GM12878 (cell line): ENCODE measurements at regions not wholly inside any gene's neighbourhood (a gene's known extent, or its start where the extent isn't known, plus 50 kb on each side); places are given as distances from the start of the nearest gene placed in this dataset.

Experiments used
- ATAC-seq: fragments of 200-7000 bp; cut with Tn5 transposase; 3 replicates; pipeline ENCODE4 v1.9.1; 2020; ENCODE audit warnings: mild to moderate bottlenecking, moderate library complexity
- BruUV-seq: library from RNA; stranded (reverse); fragments of 400-500 nt; replicated peaks from 2 replicates; lab custom pipeline; 2021; lab: Mats Ljungman, UMichigan
- CTCF ChIA-PET: fragments of 300-600 bp; sonication (Branson Sonifier 250); formaldehyde crosslinking; extraction: SDS; loops from one replicate; lab custom pipeline; 2021; ENCODE audit warnings: inconsistent platforms; lab: Yijun Ruan, JAX
- POLR2A ChIA-PET: fragments of 350-600 bp; formaldehyde crosslinking; extraction: SDS; loops from one replicate; lab custom pipeline; 2021; ENCODE audit warnings: inconsistent platforms; lab: Charles Lee
- RAD21 ChIA-PET: fragments of 300-600 bp; sonication (Branson Sonifier 250); formaldehyde crosslinking; loops from one replicate; lab custom pipeline; 2023; ENCODE audit warnings: antibody characterized with exemption; ENCODE audit not compliant: unreplicated experiment; lab: Charles Lee
- SMC1A ChIA-PET: fragments of 300-600 bp; sonication (Branson Sonifier 250); formaldehyde crosslinking; loops from one replicate; lab custom pipeline; 2023; ENCODE audit not compliant: unreplicated experiment, uncharacterized antibody; lab: Charles Lee
- DNase-seq: peaks from one replicate; pipeline ENCODE4 v3.0.0-alpha.2; 2011; ENCODE audit warnings: low read depth, low spot score
- FAIRE-seq: peaks from 3 replicates; lab custom pipeline; 2011; peaks lifted over from hg19 to GRCh38; lab: Jason Lieb, UNC
- H2AFZ ChIP-seq: 2 replicates; pipeline ENCODE4 v1.6.0; 2011; ENCODE audit warnings: low read depth, low read length, control low read depth; ENCODE audit not compliant: control insufficient read depth
- H3K27ac ChIP-seq: 2 replicates; pipeline ENCODE4 v1.5.1; 2011; ENCODE audit warnings: control low read depth; ENCODE audit not compliant: control insufficient read depth, insufficient read depth
- H3K27me3 ChIP-seq, 2 experiments: replicated peaks in 1 of 2; 2 replicates each; pipeline versions ENCODE4 v1.6.0 to v1.6.1; 2011; ENCODE audit warnings: low read length in 1 of 2; ENCODE audit not compliant: control insufficient read depth in 2 of 2, insufficient read depth in 2 of 2
- H3K36me3 ChIP-seq, 2 experiments: 2 replicates each; pipeline ENCODE4 v1.5.1; 2011; ENCODE audit warnings: low read length in 1 of 2; ENCODE audit not compliant: control insufficient read depth in 2 of 2, insufficient read depth in 2 of 2
- H3K4me1 ChIP-seq: 2 replicates; pipeline ENCODE4 v1.6.1; 2011; ENCODE audit warnings: mild to moderate bottlenecking, low read length, moderate library complexity, mixed read lengths; ENCODE audit not compliant: control insufficient read depth, insufficient read depth
- H3K4me2 ChIP-seq: 2 replicates; pipeline ENCODE4 v1.6.0; 2011; ENCODE audit warnings: control low read depth; ENCODE audit not compliant: control insufficient read depth, insufficient read depth
- H3K4me3 ChIP-seq: fragments of 200-600 bp; sonication (generic); 2 replicates; pipeline ENCODE4 v1.5.1; 2016
- H3K79me2 ChIP-seq: 2 replicates; pipeline ENCODE4 v1.6.0; 2011; ENCODE audit warnings: low read length; ENCODE audit not compliant: control insufficient read depth, insufficient read depth
- H3K9ac ChIP-seq: 2 replicates; pipeline ENCODE4 v1.8.0; 2011; ENCODE audit warnings: low read length, control low read depth, mixed read lengths; ENCODE audit not compliant: control insufficient read depth, insufficient read depth
- H3K9me3 ChIP-seq: replicated peaks from 3 replicates; pipeline ENCODE4 v1.5.1; 2011; ENCODE audit warnings: mild to moderate bottlenecking, low read length; ENCODE audit not compliant: control insufficient read depth, insufficient read depth
- H4K20me1 ChIP-seq: 2 replicates; pipeline ENCODE4 v1.6.0; 2011; ENCODE audit not compliant: control insufficient read depth, insufficient read depth
- ASH2L ChIP-seq: fragments of 300-600, 200-600 bp; sonication (generic); IDR thresholded peaks from 2 replicates; pipeline ENCODE4 v1.6.1; 2017; ENCODE audit warnings: low read depth, mild to moderate bottlenecking, borderline replicate concordance
- CBX3 ChIP-seq: fragments of 200-600 bp; sonication (generic); IDR thresholded peaks from 2 replicates; pipeline ENCODE4 v1.6.1; 2016; ENCODE audit warnings: low read depth, borderline replicate concordance
- CEBPZ ChIP-seq: fragments of 150-350 bp; IDR thresholded peaks from 2 replicates; pipeline ENCODE4 v1.6.1; 2016; ENCODE audit warnings: low read depth, low read length
- CREM ChIP-seq: IDR thresholded peaks from 2 replicates; pipeline ENCODE4 v1.6.1; 2014; ENCODE audit warnings: antibody characterized with exemption, low read depth
- CTCF ChIP-seq, 3 experiments: IDR thresholded peaks in 2 of 3; conservative IDR thresholded peaks in 1 of 3; 2 replicates each; pipeline ENCODE4 v1.5.1; 2011; ENCODE audit warnings: low read depth in 3 of 3, low read length in 3 of 3, mild to moderate bottlenecking in 3 of 3, control low read depth in 2 of 3, moderate library complexity in 2 of 3, inconsistent platforms in 1 of 3, mixed read lengths in 1 of 3; ENCODE audit not compliant: control insufficient read depth in 2 of 3, insufficient read depth in 1 of 3; ENCODE audit errors: extremely low read depth in 1 of 3
- ELK1 ChIP-seq: IDR thresholded peaks from 2 replicates; pipeline ENCODE4 v1.6.1; 2012; ENCODE audit warnings: low read depth, low read length, improper control_type of control experiment
- GATAD2B ChIP-seq: fragments of 450-650 bp; conservative IDR thresholded peaks from 2 replicates; pipeline ENCODE4 v1.6.1; 2017; ENCODE audit warnings: low read depth, mild to moderate bottlenecking, moderate library complexity
- HDAC2 ChIP-seq: fragments of 200-600 bp; sonication (generic); IDR thresholded peaks from 2 replicates; pipeline ENCODE4 v1.6.1; 2017
- IRF4 ChIP-seq: IDR thresholded peaks from 2 replicates; pipeline ENCODE4 v1.6.1; 2011; ENCODE audit warnings: low read depth, low read length
- IRF5 ChIP-seq: fragments of 450-650 bp; IDR thresholded peaks from 2 replicates; pipeline ENCODE4 v1.6.1; 2017; ENCODE audit warnings: borderline replicate concordance
- MTA3 ChIP-seq: IDR thresholded peaks from 2 replicates; pipeline ENCODE4 v1.6.1; 2012; ENCODE audit warnings: low read length, inconsistent platforms, borderline replicate concordance
- NR2C1 ChIP-seq: fragments of 450-650 bp; IDR thresholded peaks from 2 replicates; pipeline ENCODE4 v1.6.1; 2017; ENCODE audit warnings: antibody characterized with exemption, mild to moderate bottlenecking, moderate library complexity
- RAD21 ChIP-seq: IDR thresholded peaks from 2 replicates; pipeline ENCODE4 v1.6.1; 2011; ENCODE audit warnings: mild to moderate bottlenecking, low read depth, low read length, moderate library complexity; ENCODE audit not compliant: insufficient read depth
- RCOR1 ChIP-seq: conservative IDR thresholded peaks from 2 replicates; pipeline ENCODE4 v1.6.1; 2012; ENCODE audit warnings: low read depth, low read length, improper control_type of control experiment
- SP1 ChIP-seq: IDR thresholded peaks from one replicate; pipeline ENCODE4 v1.6.1; 2011; ENCODE audit warnings: low read depth, low read length
- STAT1 ChIP-seq: fragments of 450-650 bp; conservative IDR thresholded peaks from 2 replicates; pipeline ENCODE4 v1.6.1; 2014; ENCODE audit warnings: antibody characterized with exemption, mild to moderate bottlenecking
- STAT3 ChIP-seq: IDR thresholded peaks from 2 replicates; pipeline ENCODE4 v1.6.1; 2011; ENCODE audit warnings: low read depth, low read length, improper control_type of control experiment
- ZNF24 ChIP-seq: fragments of 450-650 bp; IDR thresholded peaks from 2 replicates; pipeline ENCODE4 v1.6.1; 2017; ENCODE audit warnings: antibody characterized with exemption, mild to moderate bottlenecking
- ZSCAN29 ChIP-seq: fragments of 450-650 bp; IDR thresholded peaks from 2 replicates; pipeline ENCODE4 v1.6.1; 2017; ENCODE audit warnings: mild to moderate bottlenecking, moderate library complexity
- WGBS: methylation state at CpG from one replicate; pipeline ENCODE4 v1.1.6; 2016; ENCODE audit warnings: low lambda C conversion rate; ENCODE audit not compliant: insufficient replicate concordance, insufficient coverage; ENCODE audit errors: missing lambda C conversion rate; 5-methylcytosine and 5-hydroxymethylcytosine counted together
- in situ Hi-C: fragments of 300-500 bp; cut with MboI; formaldehyde crosslinking; loops from 9 replicates; pipeline ENCODE4 v1.14.3; 2018; ENCODE audit warnings: mixed read lengths
- intact Hi-C: fragments of 100-400 bp; cut with micrococcal nuclease; formaldehyde crosslinking; loops from one replicate; pipeline ENCODE4 v1.14.2; 2022; ENCODE audit not compliant: unreplicated experiment

GRCh38 chr3:56930706-56931105 lies 129.0 kb upstream of the ARHGEF3 start:
- POLR2A ChIA-PET: no interaction called here

More at GRCh38 chr3:56930706-56931105, 129.0 kb upstream of the ARHGEF3 start:
- Histone ChIP-seq H3K27ac (no peak overlapping the region), H3K79me2 (no peaks in the 10 kb centered on the region), H3K27me3 (peaks cover 0 to 3% of the 10 kb centered on the region in 2 experiments; a peak in 1 of 4 replicates), H4K20me1 (no peaks in the 10 kb centered on the region), H3K9ac (no peak overlapping the region), H2AFZ (no peak overlapping the region), H3K4me3 (no peak overlapping the region), H3K4me2 (no peak overlapping the region), H3K36me3 (no peaks in the 10 kb centered on the region), H3K4me1 (no peaks in the 10 kb centered on the region), H3K9me3 (peaks cover 2% of the 10 kb centered on the region; the same call in 1 of the 3 replicates)
- BruUV-seq: no TSS peak
- ChIA-PET RAD21 (interaction anchor here (0.7 kb wide), 1 partner anchor 16 kb away, joined by 3 read pairs; no protein-coding TSS in a partner anchor), SMC1A (no interaction called here), CTCF (no interaction called here)
- TF ChIP-seq GATAD2B (no peak), STAT3 (no peak), MTA3 (no peak), CTCF (IDR thresholded peaks at IDR 0.05 in 2 of 3, conservative IDR thresholded peaks at IDR 0.05 in 1 of 3; ENCODE audit: control insufficient read depth in 2 of 3, extremely low read depth in 1 of 3, insufficient read depth in 1 of 3, low read depth in 3 of 3, low read length in 3 of 3) (no peak), ZNF24 (no peak), ASH2L (no peak), NR2C1 (no peak), IRF4 (no peak), CBX3 (no peak), RAD21 (no peak), CEBPZ (no peak), IRF5 (no peak), ELK1 (no peak), HDAC2 (no peak), ZSCAN29 (no peak), CREM (no peak), STAT1 (no peak), SP1 (no peak), RCOR1 (no peak)
- FAIRE-seq (no peak), DNase-seq (no peak), ATAC-seq (no peak)
- 29% methylated on average over 5 of the region's 5 CpGs for WGBS
- intact Hi-C loops (no loop called here), in situ Hi-C loops (no loop called here)
